ENCODE measurements at regions not wholly inside any gene's neighbourhood (a gene's known extent, or its start where the extent isn't known, plus 50 kb on each side); places are given as distances from the start of the nearest gene placed in this dataset.
A peak's percentile ranks its signal among the peaks of the same experiment; 100 is the strongest.

- TF ChIP-seq, protein P1, sequence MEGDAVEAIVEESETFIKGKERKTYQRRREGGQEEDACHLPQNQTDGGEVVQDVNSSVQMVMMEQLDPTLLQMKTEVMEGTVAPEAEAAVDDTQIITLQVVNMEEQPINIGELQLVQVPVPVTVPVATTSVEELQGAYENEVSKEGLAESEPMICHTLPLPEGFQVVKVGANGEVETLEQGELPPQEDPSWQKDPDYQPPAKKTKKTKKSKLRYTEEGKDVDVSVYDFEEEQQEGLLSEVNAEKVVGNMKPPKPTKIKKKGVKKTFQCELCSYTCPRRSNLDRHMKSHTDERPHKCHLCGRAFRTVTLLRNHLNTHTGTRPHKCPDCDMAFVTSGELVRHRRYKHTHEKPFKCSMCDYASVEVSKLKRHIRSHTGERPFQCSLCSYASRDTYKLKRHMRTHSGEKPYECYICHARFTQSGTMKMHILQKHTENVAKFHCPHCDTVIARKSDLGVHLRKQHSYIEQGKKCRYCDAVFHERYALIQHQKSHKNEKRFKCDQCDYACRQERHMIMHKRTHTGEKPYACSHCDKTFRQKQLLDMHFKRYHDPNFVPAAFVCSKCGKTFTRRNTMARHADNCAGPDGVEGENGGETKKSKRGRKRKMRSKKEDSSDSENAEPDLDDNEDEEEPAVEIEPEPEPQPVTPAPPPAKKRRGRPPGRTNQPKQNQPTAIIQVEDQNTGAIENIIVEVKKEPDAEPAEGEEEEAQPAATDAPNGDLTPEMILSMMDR (IDR thresholded peaks at IDR 0.05; ENCODE audit: insufficient read depth, missing control alignments) = no peak
- DNase-seq (ENCODE audit: insufficient read length, low spot score) (no peak), FAIRE-seq (peak; percentile 21)
Observed at GRCh38 chr3:180252683-180253082, 215.9 kb upstream of the PEX5L start.

- TF ChIP-seq, protein P1 (IDR thresholded peaks at IDR 0.05; ENCODE audit: insufficient read depth, missing control alignments) = no peak
- FAIRE-seq (no peak), DNase-seq (ENCODE audit: insufficient read length, low spot score) (no peak)
Observed at GRCh38 chr3:180253283-180253682, 216.5 kb upstream of the PEX5L start.

DNA sequence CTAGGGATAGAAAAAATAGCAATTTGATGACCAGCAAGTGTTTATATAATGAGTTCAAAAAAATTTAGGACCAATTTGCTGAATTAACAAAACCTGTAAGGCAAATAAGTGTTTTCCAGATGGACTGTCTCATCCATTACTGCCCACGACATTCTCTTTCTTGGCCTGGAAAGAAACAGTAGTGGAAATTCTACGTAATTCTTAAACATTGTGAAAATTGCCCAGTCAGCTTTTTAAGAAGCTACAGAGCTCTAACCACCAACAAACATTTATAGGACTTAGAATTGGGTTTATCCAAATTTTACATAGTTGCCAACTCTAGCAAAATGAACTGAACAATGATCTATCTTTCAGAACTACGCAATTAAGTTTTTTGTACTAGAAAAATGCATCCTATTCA is 227.7 kb upstream of the PEX5L start:
- FAIRE-seq = no peak
- no peak for DNase-seq (ENCODE audit: insufficient read length, low spot score)
- TF ChIP-seq, protein P1 (IDR thresholded peaks at IDR 0.05; ENCODE audit: insufficient read depth, missing control alignments) = no peak

DNA sequence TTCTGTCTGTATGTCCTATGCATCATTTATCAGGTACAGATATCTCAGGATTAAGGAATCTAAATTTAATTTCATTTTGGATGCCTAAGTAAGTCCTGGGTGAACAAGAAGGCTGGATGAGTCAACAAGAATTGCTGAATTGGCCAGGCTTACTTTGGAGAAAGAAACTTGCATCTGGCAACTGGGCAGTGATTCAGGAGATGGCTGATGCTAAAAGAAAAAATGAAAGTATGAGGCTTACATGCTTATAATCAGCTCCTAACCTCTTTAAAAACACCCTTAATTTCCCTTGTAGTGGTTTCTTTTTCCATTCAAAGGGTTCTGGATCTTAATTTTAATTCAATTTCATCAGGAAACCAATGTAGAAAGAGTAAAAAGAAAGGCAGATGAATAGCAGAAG is 228.8 kb upstream of the PEX5L start:
- FAIRE-seq = no peak
- DNase-seq (ENCODE audit: insufficient read length, low spot score) = no peak
- TF ChIP-seq, protein P1 (IDR thresholded peaks at IDR 0.05; ENCODE audit: insufficient read depth, missing control alignments) = no peak

DNA sequence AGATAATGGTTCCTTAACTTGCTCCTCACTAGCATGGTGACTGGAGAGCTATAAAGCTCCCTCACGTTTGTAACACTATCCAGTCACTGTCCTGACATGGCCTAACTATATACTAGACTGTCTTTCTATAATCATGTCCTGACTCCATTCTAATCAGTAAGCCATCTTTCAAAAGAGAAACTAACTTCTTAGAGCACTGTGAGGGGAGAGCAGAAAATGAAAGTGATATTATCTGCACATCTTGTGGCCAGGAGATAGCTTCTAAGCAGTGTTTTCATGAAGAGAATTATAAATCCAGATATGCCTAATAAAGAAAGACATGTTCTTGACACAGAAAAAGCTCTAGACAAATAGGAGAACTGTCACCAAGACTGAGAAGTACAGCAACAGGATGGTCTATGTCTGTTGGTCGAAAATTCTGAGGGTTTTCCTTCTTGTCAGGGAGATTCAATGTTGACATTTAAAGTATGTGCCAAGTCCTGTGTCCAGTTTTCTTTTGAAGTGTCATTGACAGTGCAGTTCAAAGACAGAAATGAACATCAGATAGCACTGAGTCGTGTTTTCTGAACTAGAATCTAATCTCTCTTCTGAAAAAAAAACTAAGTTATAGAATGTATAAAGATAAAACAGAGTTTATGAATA is 230.6 kb upstream of the PEX5L start:
- FAIRE-seq = no peak

DNA sequence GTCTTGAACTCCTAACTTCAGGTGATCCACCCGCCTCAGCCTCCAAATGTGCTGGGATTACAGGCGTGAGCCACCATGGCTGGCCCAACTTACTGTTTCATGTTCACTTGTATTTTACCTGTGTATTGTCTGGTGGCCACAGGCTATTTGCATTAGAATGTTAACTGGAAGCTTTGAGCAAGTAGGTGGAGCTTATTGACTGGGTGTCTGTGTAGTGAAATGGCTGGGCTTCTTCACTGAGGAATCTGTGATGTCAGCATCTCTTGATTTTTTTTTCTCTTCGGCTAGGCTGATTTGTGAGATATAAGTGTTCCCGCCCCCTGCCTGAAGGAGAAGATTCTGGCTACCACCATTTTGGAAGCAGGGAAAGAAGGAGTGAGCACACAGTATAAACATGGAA is 237.8 kb upstream of the PEX5L start:
- TF ChIP-seq, protein P1 (IDR thresholded peaks at IDR 0.05; ENCODE audit: insufficient read depth, missing control alignments) = no peak
- DNase-seq (ENCODE audit: insufficient read length, low spot score) (no peak), FAIRE-seq (no peak)

More for the DNA sequence above, 230.6 kb upstream of the PEX5L start:
- TF ChIP-seq, protein P1 (IDR thresholded peaks at IDR 0.05; ENCODE audit: insufficient read depth, missing control alignments) = no peak
- DNase-seq (ENCODE audit: insufficient read length, low spot score) = no peak

DNA sequence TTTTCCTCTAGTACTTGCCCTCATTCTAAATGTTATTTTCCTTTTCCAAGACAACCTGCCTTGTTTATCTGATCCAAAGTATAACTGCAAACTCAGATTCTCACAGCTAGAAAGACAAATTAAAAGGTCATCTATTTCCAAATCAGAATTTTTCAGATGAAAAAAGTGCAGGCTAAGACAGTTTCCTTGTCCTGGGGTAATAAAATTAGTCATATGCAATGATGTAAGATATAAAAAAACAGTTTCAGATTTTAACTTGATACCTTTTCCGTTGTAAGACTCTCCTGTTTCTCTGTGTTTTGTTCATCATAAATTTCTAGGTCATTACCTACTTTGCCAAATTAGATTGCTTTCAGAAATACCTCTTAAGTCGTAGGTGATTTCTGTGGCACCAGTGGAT is 238.4 kb upstream of the PEX5L start:
- TF ChIP-seq, protein P1 (IDR thresholded peaks at IDR 0.05; ENCODE audit: insufficient read depth, missing control alignments) = no peak
- DNase-seq (ENCODE audit: insufficient read length, low spot score) (no peak), FAIRE-seq (no peak)
